ENCODE measurements at regions not wholly inside any gene's neighbourhood (a gene's known extent, or its start where the extent isn't known, plus 50 kb on each side); places are given as distances from the start of the nearest gene placed in this dataset.

GRCh38 chr4:115279330-115279729 is 165.9 kb upstream of the NDST4 start:
- intact Hi-C loops (cut with DNase I; ENCODE audit: low total_unique reads): no loop called here
- Histone ChIP-seq H3K27me3 (no peaks in the 10 kb centered on the region), H3K4me1 (no peaks in the 10 kb centered on the region), H3K4me3 (no peak overlapping the region), H3K9me3 (no peaks in the 10 kb centered on the region), H3K36me3 (ENCODE audit: low read depth, missing control alignments) (no peaks in the 10 kb centered on the region), H3K27ac (no peak overlapping the region)
- 66 to 78% methylated on average over 2 of the region's 2 CpGs for WGBS, 2 donors
- DNase-seq: no peak
- no peak for TF ChIP-seq POLR2A (IDR thresholded peaks at IDR 0.05)
- no peak for TF ChIP-seq CTCF (IDR thresholded peaks at IDR 0.05)

GRCh38 chr4:115278830-115279229 is 165.4 kb upstream of the NDST4 start:
- Histone ChIP-seq H3K4me1 (no peaks in the 10 kb centered on the region), H3K9me3 (no peaks in the 10 kb centered on the region), H3K27me3 (no peaks in the 10 kb centered on the region), H3K27ac (no peak overlapping the region), H3K36me3 (ENCODE audit: low read depth, missing control alignments) (no peaks in the 10 kb centered on the region), H3K4me3 (no peak overlapping the region)
- intact Hi-C loops (cut with DNase I; ENCODE audit: low total_unique reads): no loop called here
- no peak for DNase-seq
- 80 to 88% methylated on average over 1 of the region's 1 CpG for WGBS, 2 donors
- TF ChIP-seq POLR2A (IDR thresholded peaks at IDR 0.05) (no peak), CTCF (IDR thresholded peaks at IDR 0.05) (no peak)

DNA sequence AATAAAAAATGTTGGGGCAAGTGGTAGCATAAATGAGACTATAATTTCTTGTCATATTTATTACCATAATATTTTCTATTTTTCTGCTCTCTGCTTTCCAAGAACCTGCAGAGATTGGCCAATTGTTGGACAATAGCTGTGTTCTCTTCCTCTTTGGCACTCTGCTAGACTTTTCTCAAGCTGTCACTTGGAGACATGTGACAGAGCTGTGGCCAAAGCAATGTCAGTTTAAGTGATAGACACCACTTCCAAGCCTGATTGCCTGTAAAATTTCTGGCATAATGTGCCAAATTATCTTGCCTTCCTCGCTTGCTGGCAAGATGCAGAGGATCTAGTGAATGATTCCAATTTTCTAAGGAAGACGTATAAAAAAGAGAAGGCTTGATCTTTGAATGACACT is 162.2 kb upstream of the NDST4 start:
- no peak overlapping the region for H3K27ac ChIP-seq
- no peak overlapping the region for H3K4me3 ChIP-seq
- no peaks in the 10 kb centered on the region for H3K9me3 ChIP-seq
- no peaks in the 10 kb centered on the region for H3K27me3 ChIP-seq
- intact Hi-C loops (cut with DNase I; ENCODE audit: low total_unique reads): no loop called here
- TF ChIP-seq POLR2A (IDR thresholded peaks at IDR 0.05): no peak
- no peak for TF ChIP-seq CTCF (IDR thresholded peaks at IDR 0.05)
- no peaks in the 10 kb centered on the region for H3K4me1 ChIP-seq
- WGBS, 2 donors: 82 to 87% methylated on average over 2 of the region's 2 CpGs
- no peak for DNase-seq
- no peaks in the 10 kb centered on the region for H3K36me3 ChIP-seq (ENCODE audit: low read depth, missing control alignments)

DNA sequence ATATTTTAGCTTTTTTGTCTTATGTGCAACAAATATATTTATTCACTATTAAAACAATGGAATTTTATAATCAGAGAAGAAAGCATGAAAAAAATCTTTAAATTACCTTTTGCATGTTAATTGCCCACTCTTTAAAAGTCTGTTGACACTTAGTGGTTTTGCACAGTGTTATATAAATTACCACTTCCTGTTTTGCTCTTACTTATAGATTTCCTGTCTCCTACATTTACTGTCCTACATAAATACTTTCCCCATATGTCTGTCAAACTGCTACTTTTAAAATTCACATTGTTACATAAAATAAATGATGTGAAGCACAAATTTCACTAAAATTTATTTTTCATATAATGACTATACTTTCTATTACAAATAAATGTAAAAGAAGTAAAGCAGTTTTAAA is 161.1 kb upstream of the NDST4 start:
- TF ChIP-seq CTCF (IDR thresholded peaks at IDR 0.05) (no peak), POLR2A (IDR thresholded peaks at IDR 0.05) (no peak)
- H3K27me3 ChIP-seq: no peaks in the 10 kb centered on the region

GRCh38 chr4:115272594-115272993 is 159.2 kb upstream of the NDST4 start:
- WGBS, 2 donors: 93 to 96% methylated on average over 2 of the region's 2 CpGs
- intact Hi-C loops (cut with DNase I; ENCODE audit: low total_unique reads): no loop called here
- no peaks in the 10 kb centered on the region for H3K4me1 ChIP-seq
- no peak overlapping the region for H3K4me3 ChIP-seq
- no peaks in the 10 kb centered on the region for H3K36me3 ChIP-seq (ENCODE audit: low read depth, missing control alignments)
- no peak overlapping the region for H3K27ac ChIP-seq
- DNase-seq: no peak
- H3K27me3 ChIP-seq: no peaks in the 10 kb centered on the region
- no peaks in the 10 kb centered on the region for H3K9me3 ChIP-seq
- TF ChIP-seq POLR2A (IDR thresholded peaks at IDR 0.05) (no peak), CTCF (IDR thresholded peaks at IDR 0.05) (no peak)

More for the DNA sequence above, 161.1 kb upstream of the NDST4 start:
- no peaks in the 10 kb centered on the region for H3K4me1 ChIP-seq
- H3K27ac ChIP-seq: no peak overlapping the region
- no peaks in the 10 kb centered on the region for H3K36me3 ChIP-seq (ENCODE audit: low read depth, missing control alignments)
- no peaks in the 10 kb centered on the region for H3K9me3 ChIP-seq
- no peak overlapping the region for H3K4me3 ChIP-seq
- no peak for DNase-seq
- intact Hi-C loops (cut with DNase I; ENCODE audit: low total_unique reads): no loop called here
